Mesendoderm (in vitro differentiated cells): ENCODE measurements at regions not wholly inside any gene's neighbourhood (a gene's known extent, or its start where the extent isn't known, plus 50 kb on each side); places are given as distances from the start of the nearest gene placed in this dataset.
"Not testable (repeated sequence)": the region's sequence is repeated elsewhere in the genome, so short reads cannot be mapped to it uniquely, and the experiment has no call there.

Source experiments
- DNase-seq: peaks from one replicate; pipeline ENCODE4 v3.0.0; 2013
- H2AK5ac ChIP-seq: 2 replicates; pipeline ENCODE4 v1.6.1; 2013; ENCODE audit warnings: low read length, inconsistent platforms
- H2BK120ac ChIP-seq: 2 replicates; pipeline ENCODE4 v1.6.1; 2013; ENCODE audit warnings: low read depth, mild to moderate bottlenecking, low read length, moderate library complexity, mixed read lengths
- H2BK15ac ChIP-seq: replicated peaks from 2 replicates; pipeline ENCODE4 v1.6.1; 2013; ENCODE audit warnings: low read depth, mild to moderate bottlenecking, moderate library complexity
- H2BK5ac ChIP-seq: 2 replicates; pipeline ENCODE4 v1.6.1; 2013; ENCODE audit warnings: low read length, inconsistent platforms
- H3K18ac ChIP-seq: 2 replicates; pipeline ENCODE4 v1.6.1; 2013; ENCODE audit warnings: mild to moderate bottlenecking, low read length, mixed read lengths
- H3K23ac ChIP-seq: one replicate; pipeline ENCODE4 v1.6.1; 2013; ENCODE audit warnings: low read length
- H3K27ac ChIP-seq: 2 replicates; pipeline ENCODE4 v1.5.1; 2013; ENCODE audit warnings: low read depth, mild to moderate bottlenecking, inconsistent platforms, low read length, moderate library complexity
- H3K27me3 ChIP-seq: 2 replicates; pipeline ENCODE4 v1.6.1; 2013; ENCODE audit warnings: low read length, control low read depth, mild to moderate bottlenecking, inconsistent platforms; ENCODE audit not compliant: insufficient read depth, poor library complexity
- H3K36me3 ChIP-seq: 2 replicates; pipeline ENCODE4 v1.6.1; 2013; ENCODE audit warnings: low read length, inconsistent platforms; ENCODE audit not compliant: control insufficient read depth, insufficient read depth
- H3K4ac ChIP-seq: one replicate; pipeline ENCODE4 v1.6.1; 2013; ENCODE audit warnings: low read depth, mild to moderate bottlenecking, low read length, moderate library complexity
- H3K4me1 ChIP-seq: 2 replicates; pipeline ENCODE4 v1.6.1; 2013; ENCODE audit warnings: low read depth, low read length, inconsistent platforms; ENCODE audit not compliant: control insufficient read depth
- H3K4me2 ChIP-seq: 2 replicates; pipeline ENCODE4 v1.6.1; 2013; ENCODE audit warnings: low read length
- H3K4me3 ChIP-seq: 2 replicates; pipeline ENCODE4 v1.5.1; 2013; ENCODE audit warnings: mild to moderate bottlenecking, low read length
- H3K56ac ChIP-seq: one replicate; pipeline ENCODE4 v1.6.1; 2013; ENCODE audit warnings: low read length
- H3K79me1 ChIP-seq: 2 replicates; pipeline ENCODE4 v1.6.1; 2013; ENCODE audit warnings: low read length, inconsistent platforms
- H3K79me2 ChIP-seq: 2 replicates; pipeline ENCODE4 v1.6.1; 2013; ENCODE audit warnings: mild to moderate bottlenecking, low read length; ENCODE audit not compliant: control insufficient read depth, insufficient read depth
- H3K9ac ChIP-seq: 2 replicates; pipeline ENCODE4 v1.6.1; 2013; ENCODE audit warnings: low read length, inconsistent platforms
- H4K5ac ChIP-seq: one replicate; pipeline ENCODE4 v1.6.1; 2013; ENCODE audit warnings: low read length
- H4K8ac ChIP-seq: one replicate; pipeline ENCODE4 v1.6.1; 2013; ENCODE audit warnings: low read depth, mild to moderate bottlenecking, control low read depth, low read length, moderate library complexity
- WGBS: extraction: QIAGEN DNeasy Blood & Tissue Kit; methylation state at CpG from one replicate; pipeline ENCODE4 v1.1.7; 2013; ENCODE audit warnings: low lambda C conversion rate, missing lambda C conversion rate; ENCODE audit not compliant: insufficient coverage; ENCODE audit errors: extremely low coverage; 5-methylcytosine and 5-hydroxymethylcytosine counted together

DNA sequence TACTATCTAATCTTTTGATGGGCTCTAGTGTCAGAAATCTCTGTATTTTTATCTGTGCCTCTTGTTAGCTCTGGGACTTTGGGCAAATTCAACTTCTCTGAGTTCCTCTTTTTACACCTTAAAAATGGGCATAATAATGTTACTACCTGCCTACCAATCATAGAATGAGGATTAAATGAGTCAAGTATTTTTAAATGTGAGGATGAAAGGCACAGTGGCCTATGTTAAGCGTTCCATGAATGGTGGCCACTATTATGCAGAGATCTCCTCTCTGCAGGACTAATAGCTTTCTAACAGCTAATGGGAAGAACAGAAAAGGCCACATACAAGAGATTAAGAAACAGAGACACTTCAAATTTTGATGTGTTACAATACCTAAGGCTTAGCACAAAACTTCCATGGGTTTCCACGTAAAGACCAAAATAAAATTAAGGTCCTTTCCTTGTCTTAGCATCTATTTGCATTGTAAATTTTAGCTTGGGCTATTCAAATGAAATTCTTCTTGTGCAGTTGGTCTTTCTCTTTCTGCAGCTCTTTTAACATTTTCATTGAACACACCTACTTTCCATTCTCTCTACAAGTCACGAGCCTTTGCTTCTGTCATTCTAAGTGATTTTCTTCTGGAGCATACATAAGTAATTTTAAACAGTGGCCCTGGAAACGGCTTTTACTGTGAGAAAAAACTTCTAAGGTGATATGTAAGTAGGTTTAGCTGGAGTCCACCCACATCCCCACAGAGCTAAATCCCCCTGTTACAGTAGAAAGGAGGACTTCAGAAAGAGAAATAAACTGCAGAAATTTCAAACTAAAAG, 117.9 kb upstream of the MED14 start:
- no CpG with 5 or more reads among the region's 4 CpGs for WGBS
- H4K8ac ChIP-seq: no peak overlapping the region
- no peak overlapping the region for H2BK120ac ChIP-seq
- no peak overlapping the region for H3K4me3 ChIP-seq
- DNase-seq: no peak
- H3K4me1 ChIP-seq: no peaks in the 10 kb centered on the region
- H3K4me2 ChIP-seq: no peak overlapping the region
- no peak overlapping the region for H3K23ac ChIP-seq
- no peak overlapping the region for H3K56ac ChIP-seq
- H3K79me2 ChIP-seq: no peaks in the 10 kb centered on the region
- no peak overlapping the region for H2AK5ac ChIP-seq
- H3K36me3 ChIP-seq: no peaks in the 10 kb centered on the region
- H3K27ac ChIP-seq: no peak overlapping the region
- no peak overlapping the region for H2BK15ac ChIP-seq
- no peak overlapping the region for H3K4ac ChIP-seq
- no peaks in the 10 kb centered on the region for H3K79me1 ChIP-seq
- H3K27me3 ChIP-seq: no peaks in the 10 kb centered on the region
- H4K5ac ChIP-seq: no peak overlapping the region
- no peak overlapping the region for H3K9ac ChIP-seq
- no peak overlapping the region for H2BK5ac ChIP-seq
- no peak overlapping the region for H3K18ac ChIP-seq

DNA sequence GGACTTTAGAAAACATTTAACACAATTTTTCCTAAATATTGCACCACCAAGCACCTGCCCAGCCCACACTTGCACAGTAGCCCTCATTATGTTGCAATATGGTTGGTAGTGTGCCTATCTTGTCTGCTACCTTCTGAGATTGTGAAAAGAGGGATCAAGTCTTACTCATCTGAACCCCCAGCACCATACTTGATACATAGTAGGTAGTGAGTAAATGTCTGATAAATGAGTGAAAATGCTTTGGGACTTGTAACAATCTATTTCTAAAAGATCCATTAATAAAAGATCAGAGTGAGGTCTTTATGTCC, 118.4 kb upstream of the MED14 start:
- H3K23ac ChIP-seq: no peak overlapping the region
- no peak overlapping the region for H2BK5ac ChIP-seq
- H2BK120ac ChIP-seq: no peak overlapping the region
- no peak overlapping the region for H3K9ac ChIP-seq
- H4K5ac ChIP-seq: no peak overlapping the region
- no peak overlapping the region for H3K4ac ChIP-seq
- no peak overlapping the region for H3K4me2 ChIP-seq
- H2AK5ac ChIP-seq: no peak overlapping the region
- H3K4me1 ChIP-seq: no peaks in the 10 kb centered on the region
- H3K36me3 ChIP-seq: no peaks in the 10 kb centered on the region
- no peak overlapping the region for H4K8ac ChIP-seq
- no peak overlapping the region for H3K27ac ChIP-seq
- no peaks in the 10 kb centered on the region for H3K79me1 ChIP-seq
- H3K79me2 ChIP-seq: no peaks in the 10 kb centered on the region
- H3K18ac ChIP-seq: no peak overlapping the region
- no peak overlapping the region for H3K56ac ChIP-seq
- H2BK15ac ChIP-seq: no peak overlapping the region
- no peak for DNase-seq
- no peak overlapping the region for H3K4me3 ChIP-seq
- H3K27me3 ChIP-seq: no peaks in the 10 kb centered on the region

DNA sequence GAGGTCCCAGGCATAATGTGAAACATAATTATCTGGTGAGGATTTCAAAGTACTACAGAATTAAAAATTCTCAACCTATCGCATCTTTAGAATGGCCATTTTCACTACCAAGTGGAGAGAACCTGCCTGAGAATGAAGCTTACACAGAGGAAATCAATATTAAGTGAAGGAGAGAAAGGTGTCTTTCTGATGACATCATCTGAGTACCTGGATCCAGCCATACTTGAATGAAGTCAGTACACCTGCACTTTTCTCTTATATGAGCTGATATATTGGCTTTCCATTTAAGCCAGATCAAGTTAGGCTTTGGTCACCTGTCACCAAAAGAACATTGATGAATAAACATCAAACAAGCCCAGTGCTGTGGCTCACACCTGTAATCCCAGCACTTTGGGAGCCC, 118.9 kb upstream of the MED14 start:
- Histone ChIP-seq H2AK5ac (no peak overlapping the region), H3K56ac (no peak overlapping the region), H3K79me1 (no peaks in the 10 kb centered on the region), H3K27me3 (no peaks in the 10 kb centered on the region), H3K18ac (no peak overlapping the region), H3K4me3 (no peak overlapping the region), H3K4me1 (no peaks in the 10 kb centered on the region), H2BK120ac (no peak overlapping the region), H3K36me3 (no peaks in the 10 kb centered on the region), H4K8ac (no peak overlapping the region), H3K4me2 (no peak overlapping the region), H3K27ac (no peak overlapping the region), H3K79me2 (no peaks in the 10 kb centered on the region), H2BK15ac (no peak overlapping the region), H3K23ac (no peak overlapping the region), H2BK5ac (no peak overlapping the region), H3K9ac (no peak overlapping the region), H4K5ac (no peak overlapping the region), H3K4ac (no peak overlapping the region)
- WGBS: no CpG with 5 or more reads among the region's 1 CpG
- no peak for DNase-seq

DNA sequence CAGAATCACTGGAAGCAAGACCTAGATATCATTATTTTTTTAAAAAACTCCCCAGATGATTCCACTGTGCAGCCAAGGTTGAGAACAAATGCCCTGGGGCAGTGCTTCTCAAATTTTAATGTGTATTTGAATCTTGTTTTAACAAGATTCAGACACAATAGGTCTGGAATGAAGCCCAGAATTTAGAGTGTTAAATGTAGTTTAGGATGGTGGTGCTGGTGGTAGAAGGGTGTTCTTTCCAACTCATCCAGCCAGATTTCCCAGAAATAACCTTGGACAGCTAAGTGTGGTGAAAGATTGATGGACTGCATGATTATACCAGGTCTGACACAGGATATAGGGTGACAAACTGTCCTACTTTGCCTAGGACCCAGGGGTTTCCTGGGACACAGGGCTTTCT, 120.1 kb upstream of the MED14 start:
- no peaks in the 10 kb centered on the region for H3K79me2 ChIP-seq
- H3K4me1 ChIP-seq: no peaks in the 10 kb centered on the region
- no peaks in the 10 kb centered on the region for H3K79me1 ChIP-seq
- H2BK5ac ChIP-seq: no peak overlapping the region
- H2BK15ac ChIP-seq: no peak overlapping the region
- H3K27ac ChIP-seq: no peak overlapping the region
- H3K4me2 ChIP-seq: no peak overlapping the region
- no peak overlapping the region for H3K56ac ChIP-seq
- no peak overlapping the region for H3K4me3 ChIP-seq
- H3K9ac ChIP-seq: no peak overlapping the region
- no peak overlapping the region for H3K18ac ChIP-seq
- no peak overlapping the region for H4K5ac ChIP-seq
- no peak overlapping the region for H2AK5ac ChIP-seq
- no peak for DNase-seq
- no peak overlapping the region for H4K8ac ChIP-seq
- no peak overlapping the region for H2BK120ac ChIP-seq
- no peak overlapping the region for H3K23ac ChIP-seq
- H3K4ac ChIP-seq: no peak overlapping the region
- no peaks in the 10 kb centered on the region for H3K27me3 ChIP-seq
- H3K36me3 ChIP-seq: no peaks in the 10 kb centered on the region

DNA sequence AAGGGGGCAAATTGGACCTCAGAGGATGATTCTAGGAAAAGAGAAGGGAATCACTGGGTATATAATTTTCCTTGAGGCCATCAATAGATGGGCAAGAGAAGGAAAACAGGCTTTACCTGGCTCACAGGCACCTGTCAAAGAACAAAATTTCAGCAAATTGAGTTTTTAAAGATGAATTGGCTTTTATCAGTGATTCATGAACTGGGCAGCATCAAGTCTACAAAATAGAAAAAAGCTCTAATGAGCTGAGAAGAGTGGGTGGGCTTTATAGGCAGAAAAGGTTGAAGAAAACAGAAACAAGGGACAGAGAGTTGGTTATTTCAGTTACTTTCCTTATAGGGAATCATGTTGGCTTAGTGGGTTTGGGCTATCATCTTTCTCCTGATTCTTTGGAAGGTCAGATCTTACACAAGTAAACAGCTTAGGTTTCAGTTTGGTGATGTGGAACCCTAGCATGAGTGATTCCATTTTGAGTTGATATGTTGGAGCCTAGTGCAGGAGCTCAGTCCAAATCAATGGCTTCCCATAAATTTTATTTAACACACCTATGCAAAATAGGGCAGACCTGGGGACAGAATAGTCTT, 120.7 kb upstream of the MED14 start:
- H2BK120ac ChIP-seq: no peak overlapping the region
- H3K18ac ChIP-seq: no peak overlapping the region
- no peak overlapping the region for H2BK5ac ChIP-seq

DNA sequence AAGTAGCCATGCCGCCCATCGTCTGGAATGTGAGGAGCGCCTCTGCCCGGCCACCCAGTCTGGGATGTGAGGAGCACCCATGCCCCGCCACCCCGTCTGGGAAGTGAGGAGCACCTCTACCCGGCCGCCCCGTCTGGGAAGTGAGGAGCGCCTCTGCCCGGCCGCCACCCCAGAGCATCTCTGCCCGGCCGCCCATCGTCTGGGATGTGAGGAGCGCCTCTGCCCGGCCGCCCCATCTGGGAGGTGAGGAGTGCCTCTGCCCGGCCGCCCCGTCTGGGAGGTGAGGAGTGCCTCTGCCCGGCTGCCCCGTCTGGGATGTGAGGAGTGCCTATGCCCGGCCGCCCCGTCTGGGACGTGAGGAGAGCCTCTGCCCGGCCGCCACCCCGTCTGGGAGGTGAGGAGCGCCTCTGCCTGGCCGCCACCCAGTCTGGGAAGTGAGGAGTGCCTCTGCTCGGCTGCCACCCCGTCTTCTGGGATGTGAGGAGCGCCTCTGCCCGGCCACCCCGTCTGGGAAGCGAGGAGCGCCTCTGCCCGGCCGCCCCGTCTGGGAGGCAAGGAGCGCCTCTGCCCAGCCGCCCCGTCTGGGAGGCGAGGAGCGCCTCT, 126.7 kb upstream of the MED14 start:
- H3K23ac ChIP-seq, H4K8ac ChIP-seq, H3K56ac ChIP-seq, H3K27ac ChIP-seq, H3K4me2 ChIP-seq, H2BK15ac ChIP-seq, H3K27me3 ChIP-seq, H3K4me3 ChIP-seq, H3K79me1 ChIP-seq, H3K9ac ChIP-seq, H3K4ac ChIP-seq, DNase-seq, H2BK5ac ChIP-seq, H3K4me1 ChIP-seq, H2AK5ac ChIP-seq, H4K5ac ChIP-seq, H3K79me2 ChIP-seq, H2BK120ac ChIP-seq, H3K36me3 ChIP-seq, H3K18ac ChIP-seq: not testable (repeated sequence)
- no CpG with 5 or more reads among the region's 47 CpGs for WGBS

More for the DNA sequence above, 120.7 kb upstream of the MED14 start:
- Histone ChIP-seq H3K79me1 (no peaks in the 10 kb centered on the region), H2BK15ac (no peak overlapping the region), H3K4me2 (no peak overlapping the region), H3K56ac (no peak overlapping the region), H3K4me1 (no peaks in the 10 kb centered on the region), H3K23ac (no peak overlapping the region), H3K4me3 (no peak overlapping the region), H3K9ac (no peak overlapping the region), H3K27me3 (no peaks in the 10 kb centered on the region), H3K27ac (no peak overlapping the region), H3K79me2 (no peaks in the 10 kb centered on the region), H3K4ac (no peak overlapping the region), H3K36me3 (no peaks in the 10 kb centered on the region), H4K5ac (no peak overlapping the region), H2AK5ac (no peak overlapping the region), H4K8ac (no peak overlapping the region)
- no peak for DNase-seq
